Germinal center (tissue), 1 donor: ENCODE measurements at regions not wholly inside any gene's neighbourhood (a gene's known extent, or its start where the extent isn't known, plus 50 kb on each side); places are given as distances from the start of the nearest gene placed in this dataset.
A peak's percentile ranks its signal among the peaks of the same experiment; 100 is the strongest.
"Not testable (repeated sequence)": the region's sequence is repeated elsewhere in the genome, so short reads cannot be mapped to it uniquely, and the experiment has no call there.

Experiments
- DNase-seq: peaks from one replicate; pipeline ENCODE4 v3.0.0; 2012; ENCODE audit warnings: mixed read lengths, low spot score

DNA sequence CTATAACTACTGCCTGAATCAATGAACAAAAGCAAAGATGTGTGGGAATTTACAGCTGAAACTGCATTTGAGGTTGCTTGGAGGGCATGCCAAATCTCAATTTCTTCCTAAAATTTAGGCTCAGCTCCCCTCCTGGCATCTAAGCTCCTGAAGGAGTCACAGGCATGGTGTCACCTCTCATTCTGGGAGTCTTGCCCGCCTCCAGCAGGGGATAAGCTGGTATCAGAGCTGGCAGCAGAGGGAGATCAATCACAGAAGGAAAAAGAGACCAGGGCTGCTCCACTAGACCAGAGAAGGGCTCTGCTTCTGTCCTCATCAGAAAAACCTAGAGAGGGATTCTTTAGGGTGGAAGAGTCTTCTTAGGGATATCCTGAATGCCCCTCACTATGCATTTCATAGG is 150.4 kb upstream of the SLC6A11 start:
- DNase-seq, result no peak

DNA sequence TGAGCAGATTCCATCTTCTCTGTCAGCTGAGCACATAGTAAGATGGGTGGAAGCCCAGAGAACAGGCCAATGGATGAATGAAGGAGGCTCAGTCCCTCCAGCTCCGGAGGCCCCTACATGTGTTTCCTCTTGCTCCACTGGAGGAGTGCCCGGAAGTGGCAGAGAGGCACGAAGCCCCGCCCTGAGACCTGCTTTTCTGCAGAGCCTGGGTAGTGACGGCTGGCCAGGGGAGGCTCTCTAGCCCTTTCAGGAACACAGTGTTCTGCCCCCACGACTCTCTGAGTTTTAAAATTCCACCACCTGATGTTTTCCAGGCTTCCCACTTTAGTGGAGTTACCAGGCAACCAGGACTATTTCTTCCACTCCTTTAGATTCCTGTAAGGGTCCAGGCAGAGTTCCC is 149.4 kb upstream of the SLC6A11 start:
- DNase-seq, result no peak

DNA sequence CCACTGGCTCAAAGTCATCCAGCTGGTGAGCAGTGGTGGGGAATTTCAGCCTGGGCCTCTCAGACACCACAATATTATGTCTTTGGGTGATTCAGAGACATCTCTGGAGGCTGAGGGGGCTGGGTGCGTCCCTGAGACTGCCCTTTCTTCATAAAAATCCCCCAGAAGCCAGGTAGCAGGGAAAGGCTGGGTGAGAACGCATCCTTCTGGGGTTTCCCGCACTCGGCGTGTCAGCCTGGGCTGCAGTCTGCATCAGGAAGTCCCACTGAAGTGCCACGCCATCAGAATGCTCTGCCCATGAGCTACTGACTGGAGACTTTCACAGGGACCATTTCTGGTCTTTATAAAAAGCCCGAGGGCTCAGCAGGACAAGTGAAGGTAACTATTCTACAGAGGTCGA is 148.8 kb upstream of the SLC6A11 start:
- no peak for DNase-seq

DNA sequence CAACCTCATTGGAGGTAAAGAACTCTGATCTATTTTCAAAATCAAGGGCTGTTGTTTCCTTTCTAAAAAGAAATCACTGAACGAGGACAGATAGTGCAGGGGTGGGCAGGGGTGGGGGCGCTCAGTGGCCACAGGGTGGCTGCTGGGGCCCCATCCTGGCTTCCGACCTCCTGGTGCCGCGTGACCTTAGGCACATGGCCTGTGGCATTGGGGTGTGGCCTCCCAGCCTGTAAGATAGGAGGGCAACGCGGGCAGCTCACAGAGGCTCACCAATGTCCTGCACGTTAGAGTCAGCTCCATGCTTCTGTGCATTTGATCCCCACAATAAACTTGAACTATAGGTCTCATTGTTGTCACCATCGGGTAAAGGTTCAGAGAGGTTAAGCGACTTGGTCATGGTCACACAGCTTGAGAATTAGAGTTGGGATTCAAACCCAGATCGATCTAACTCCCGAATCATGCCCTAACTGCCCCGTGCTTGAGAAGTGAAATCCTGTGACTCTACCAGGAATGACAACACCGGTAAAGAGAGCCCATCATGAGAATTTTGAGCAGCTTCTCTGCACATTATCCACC is 148.0 kb upstream of the SLC6A11 start:
- DNase-seq, result no peak

DNA sequence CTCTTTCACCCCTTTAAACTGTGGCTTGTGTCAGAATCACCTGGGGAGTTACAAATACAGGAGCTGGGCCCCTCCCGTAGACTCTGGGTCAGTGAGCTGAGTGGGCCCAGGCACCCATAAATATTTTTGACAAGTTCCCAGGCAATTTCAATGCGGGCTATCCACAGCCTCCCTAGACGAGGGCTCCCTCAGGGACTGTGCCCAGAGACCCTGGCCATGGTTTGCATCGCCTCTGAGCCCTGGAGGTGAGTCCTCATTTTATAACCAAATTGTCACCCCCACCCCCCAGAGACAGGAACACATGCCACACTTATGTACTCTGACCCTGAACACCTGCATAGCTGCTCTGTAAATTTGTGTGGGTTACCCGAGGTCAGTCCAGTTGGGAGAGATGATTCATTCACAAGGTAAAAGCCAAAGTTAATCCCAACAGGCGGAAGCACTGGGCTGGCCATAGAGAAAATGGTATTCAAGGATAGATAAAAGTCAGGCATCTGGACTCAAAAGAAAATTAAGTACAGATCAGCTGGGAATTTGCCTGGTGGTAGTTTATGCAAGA is 146.5 kb upstream of the SLC6A11 start:
- no peak for DNase-seq

DNA sequence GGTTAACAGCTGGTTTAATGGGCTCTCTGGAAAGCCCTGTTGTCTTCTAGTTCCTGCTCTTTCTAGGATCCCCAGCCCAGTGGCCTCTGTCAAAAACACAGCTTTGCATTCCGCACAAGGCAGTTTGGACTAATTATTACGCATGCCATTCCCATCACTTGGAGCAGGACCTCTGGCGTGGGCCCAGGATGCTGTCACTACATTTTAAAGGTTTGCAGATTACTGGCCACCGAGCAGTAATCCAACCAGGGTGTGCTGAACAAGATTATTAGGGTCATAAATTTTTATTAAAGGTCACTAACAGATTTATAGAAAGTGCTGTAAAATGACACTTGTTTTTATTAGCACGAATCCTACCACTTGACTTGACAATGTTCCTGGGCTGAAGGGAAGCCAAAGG is 143.6 kb upstream of the SLC6A11 start:
- DNase-seq, result no peak

DNA sequence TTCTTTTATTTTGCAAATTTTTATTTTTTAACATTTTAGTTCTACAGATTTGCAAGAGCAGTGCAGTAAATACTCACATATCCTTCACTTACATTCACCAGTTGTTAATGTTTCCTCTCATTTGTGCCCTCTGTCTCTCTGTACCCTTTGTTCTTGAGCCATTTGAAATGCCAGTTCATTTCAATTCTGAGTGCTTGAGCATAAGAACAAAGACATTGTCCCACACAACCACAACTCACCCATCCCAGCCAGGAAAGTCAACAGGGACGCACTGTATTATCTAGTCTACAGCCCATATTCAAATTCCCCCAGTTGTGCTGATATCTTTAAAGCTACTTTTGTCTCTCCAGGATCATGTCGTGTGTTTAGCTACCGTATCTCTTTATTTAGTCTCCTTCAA is 141.4 kb upstream of the SLC6A11 start:
- no peak for DNase-seq

DNA sequence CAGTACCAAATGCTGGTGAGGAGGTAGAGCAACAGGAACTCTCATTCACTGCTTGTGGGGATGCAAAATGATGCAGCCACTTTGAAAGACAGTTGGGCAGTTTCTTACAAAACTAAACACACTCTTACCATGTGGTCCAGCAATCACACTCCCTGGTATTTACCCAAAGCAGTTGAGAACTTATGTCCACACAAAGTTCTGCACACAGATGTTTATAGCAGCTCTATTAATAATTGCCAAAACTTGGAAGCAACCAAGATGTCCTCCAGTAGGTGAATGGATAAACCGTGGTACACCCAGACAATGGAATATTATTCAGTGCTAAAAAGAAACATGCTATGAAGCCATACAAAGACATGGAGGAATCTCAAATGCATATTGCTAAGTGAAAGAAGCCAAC is 139.1 kb upstream of the SLC6A11 start:
- DNase-seq, result no peak

DNA sequence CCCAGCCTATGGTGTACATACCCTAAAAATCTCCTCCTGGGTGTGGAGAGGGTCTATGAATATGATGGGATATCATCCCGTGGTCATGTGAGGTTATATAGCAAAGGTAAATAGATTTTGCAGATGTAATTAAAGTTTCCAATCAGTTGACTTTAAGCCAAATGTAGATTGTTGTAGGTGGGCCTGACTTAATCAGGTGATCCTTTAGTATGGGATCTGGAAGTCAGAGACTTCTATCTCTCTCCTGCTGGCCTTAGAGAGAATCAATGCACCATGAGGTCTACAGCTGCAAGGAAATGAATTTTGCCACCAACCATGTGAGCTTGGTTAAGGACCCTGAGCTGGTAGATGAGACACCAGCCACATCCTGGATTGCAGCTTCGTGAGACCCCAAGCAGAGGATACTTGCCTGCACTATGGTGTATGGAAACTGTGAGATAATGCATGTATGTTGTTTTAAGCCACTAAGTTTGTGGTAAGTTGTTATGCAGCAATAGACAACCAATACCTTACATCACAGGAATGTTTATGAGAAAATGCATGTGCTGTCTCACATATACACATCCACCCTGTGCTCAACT is 137.1 kb upstream of the SLC6A11 start:
- no peak for DNase-seq

DNA sequence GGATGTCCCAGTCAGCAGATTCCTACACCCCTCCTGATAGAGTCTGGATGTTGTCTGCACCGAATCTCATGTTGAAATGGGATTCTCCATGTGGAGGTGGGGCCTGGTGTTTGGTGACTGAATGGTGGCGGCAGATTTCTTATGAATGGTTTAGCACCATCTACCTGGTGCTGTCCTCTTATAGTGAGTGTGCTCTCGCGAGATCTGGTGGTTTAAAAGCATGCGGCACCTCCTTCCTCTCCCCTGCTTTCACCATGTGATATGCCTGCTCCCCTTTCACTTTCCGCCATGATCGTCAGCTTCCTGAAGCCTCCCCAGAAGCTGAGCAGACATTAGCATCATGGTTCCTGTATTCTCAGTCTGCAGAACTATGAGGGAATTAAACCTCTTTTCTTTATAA is 135.2 kb upstream of the SLC6A11 start:
- DNase-seq, result no peak

DNA sequence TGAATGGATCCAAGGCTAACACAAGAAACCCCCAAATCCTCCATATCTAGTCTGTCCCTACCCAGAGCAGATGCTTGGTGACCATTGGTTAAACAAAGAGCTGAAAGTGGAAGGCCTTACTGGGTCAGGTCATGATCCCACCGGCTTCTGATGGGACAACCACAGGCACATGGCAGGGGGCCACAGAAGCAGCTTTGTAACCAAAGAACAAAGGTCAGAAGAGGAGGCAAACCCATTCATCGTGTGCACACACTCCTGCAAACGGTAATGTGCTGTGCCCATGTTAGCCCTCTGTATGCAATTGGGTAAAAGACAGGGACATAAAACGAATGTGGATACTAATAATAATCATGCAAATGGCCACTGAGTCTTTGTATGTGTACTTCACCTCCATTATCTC is 133.3 kb upstream of the SLC6A11 start:
- no peak for DNase-seq

DNA sequence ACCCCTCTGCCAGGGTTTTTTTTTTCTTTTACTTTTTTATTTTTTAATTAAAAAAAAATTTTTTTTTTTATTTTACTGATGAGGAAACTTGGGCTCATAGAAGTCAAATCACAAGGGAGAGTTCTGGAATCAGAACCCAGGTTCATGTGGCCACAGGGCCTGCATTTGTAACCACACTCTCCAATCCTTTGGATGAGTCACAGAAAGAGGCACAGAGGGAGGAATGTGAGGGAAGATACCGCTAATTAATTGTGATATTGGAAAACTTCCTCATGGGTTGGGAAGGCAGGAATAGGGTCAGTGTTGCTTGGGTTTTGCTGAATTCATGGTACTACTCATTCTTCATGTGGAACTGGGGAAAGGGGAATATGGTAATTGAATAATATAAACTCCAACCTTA is 132.9 kb upstream of the SLC6A11 start:
- DNase-seq, result no peak

DNA sequence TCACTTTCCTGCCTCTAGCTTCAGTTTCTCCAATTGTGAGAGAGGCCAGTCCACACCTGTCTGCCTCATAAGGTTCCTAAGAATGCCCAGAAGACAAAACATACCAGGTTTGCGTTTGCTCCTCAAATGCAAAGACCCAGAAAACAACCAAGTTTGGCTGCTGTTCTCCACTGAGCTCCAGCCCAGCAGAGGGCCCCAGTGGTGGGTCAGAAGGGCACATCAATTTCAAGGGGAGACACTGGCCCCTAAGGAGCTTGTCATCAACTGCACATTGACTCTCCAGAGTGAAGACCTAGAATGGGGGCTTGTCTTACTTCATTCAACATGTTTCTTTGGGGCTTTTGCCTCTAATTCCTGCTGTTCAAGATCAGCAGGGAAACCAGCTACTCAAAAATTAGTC is 127.9 kb upstream of the SLC6A11 start:
- DNase-seq, result no peak

DNA sequence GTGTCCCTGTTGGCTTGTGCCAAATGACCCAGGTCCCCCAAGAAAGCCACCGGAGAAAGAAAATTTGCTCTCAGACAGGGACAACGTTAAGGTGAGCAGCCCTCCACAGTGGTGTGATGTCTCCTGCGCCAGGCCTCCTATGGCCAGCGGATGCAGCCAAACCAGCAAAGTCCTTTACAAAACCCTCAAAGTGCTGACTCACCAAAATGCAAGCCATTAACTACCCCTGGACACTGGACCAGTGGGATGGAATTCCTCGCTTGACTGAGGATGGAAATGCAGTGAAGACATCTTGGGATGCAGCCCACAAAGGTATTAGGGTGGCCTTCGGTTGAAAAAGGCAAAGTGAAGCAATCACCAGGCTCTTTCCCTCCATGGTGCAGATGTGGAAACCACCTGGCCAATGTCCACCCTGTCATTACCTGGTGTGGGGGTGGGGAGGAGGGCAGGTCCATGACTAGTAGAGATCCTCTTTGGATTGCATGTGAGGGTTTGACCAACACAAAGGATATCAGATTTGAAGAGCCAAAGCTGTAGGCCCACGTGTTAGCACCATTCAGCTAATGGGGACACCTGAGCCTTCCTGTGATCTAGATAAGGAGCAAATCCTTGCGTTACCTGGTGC is 127.4 kb upstream of the SLC6A11 start:
- no peak for DNase-seq

DNA sequence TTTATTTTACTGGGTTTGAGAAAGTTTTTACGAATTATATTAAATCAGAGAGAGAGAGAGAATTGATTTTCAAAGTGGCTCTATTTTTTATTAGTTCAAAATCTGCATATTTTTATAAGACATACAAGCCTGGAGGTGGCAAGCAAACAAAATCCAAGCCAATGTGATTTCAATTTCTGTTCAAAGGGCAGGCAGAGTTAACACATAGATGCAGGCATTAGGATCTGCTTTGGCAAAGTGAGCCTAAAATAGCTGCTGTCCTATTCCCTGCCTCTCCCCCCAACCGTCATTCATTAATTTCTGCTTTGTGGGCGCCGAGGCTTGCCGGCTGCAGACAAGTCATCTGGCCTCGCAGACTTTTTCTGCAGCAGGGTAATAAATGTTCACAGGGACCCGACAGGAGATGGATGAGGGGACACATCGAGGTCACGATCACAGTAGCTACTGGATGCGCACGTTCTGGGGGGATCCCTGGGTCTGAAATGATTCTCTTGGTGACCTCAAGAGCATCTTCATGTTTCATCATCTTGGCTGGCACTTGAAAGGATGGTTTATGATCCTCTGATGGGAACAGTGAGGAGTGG is 123.9 kb upstream of the SLC6A11 start:
- no peak for DNase-seq

DNA sequence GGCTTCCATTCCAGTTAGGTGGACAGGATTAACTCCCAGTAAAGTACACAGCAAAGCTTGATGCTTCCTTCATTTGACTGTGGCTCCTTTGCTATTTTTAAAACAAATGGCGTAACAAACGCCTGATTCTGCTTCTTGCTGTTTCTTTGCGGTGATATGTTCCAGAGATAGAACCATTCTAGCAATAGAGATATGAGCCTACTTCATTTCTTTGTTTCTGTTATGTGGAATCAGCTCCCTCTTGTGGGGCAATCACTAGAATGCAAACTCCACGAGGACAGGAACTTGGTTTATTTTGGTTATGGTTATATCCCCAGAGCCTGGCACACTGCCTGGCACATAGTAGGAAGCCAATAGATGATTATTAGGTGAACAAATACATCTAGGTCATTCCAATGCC is 122.6 kb upstream of the SLC6A11 start:
- no peak for DNase-seq

DNA sequence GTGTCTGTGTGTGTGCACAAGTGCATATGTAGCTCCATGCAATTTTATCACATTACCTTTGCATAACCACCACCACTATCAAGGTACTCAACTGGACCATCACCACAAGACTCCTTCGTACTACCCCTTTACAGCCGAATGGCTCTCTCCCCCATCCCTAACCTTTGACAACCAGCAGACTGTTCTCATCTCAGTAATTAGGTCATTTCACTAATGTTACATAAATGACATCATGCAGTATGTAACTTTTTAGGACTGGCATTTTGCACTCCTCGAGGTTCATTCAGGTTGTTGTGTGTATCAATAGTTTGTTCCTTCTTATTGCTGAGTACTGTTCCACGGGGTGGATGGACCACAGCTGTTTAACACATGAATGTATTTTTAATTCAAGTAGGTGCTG is 121.8 kb upstream of the SLC6A11 start:
- no peak for DNase-seq

DNA sequence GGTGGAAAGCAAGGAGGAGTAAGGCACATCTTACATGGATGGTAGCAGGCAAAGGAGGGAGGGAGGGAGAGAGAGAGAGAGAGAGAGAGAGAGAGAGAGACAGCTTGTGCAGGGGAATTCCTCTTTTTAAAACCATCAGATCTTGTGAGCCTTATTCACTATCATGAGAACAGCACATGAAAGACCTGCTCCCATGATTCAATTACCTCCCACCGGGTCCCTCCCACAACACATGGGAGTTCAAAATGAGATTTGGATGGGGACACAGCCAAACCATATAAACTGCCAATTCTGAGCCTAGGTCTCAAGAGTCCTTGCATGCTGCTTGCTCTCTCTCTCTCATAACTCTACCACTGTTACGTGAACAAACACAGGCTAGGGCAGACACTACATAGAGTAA is 120.8 kb upstream of the SLC6A11 start:
- not testable (repeated sequence) for DNase-seq

DNA sequence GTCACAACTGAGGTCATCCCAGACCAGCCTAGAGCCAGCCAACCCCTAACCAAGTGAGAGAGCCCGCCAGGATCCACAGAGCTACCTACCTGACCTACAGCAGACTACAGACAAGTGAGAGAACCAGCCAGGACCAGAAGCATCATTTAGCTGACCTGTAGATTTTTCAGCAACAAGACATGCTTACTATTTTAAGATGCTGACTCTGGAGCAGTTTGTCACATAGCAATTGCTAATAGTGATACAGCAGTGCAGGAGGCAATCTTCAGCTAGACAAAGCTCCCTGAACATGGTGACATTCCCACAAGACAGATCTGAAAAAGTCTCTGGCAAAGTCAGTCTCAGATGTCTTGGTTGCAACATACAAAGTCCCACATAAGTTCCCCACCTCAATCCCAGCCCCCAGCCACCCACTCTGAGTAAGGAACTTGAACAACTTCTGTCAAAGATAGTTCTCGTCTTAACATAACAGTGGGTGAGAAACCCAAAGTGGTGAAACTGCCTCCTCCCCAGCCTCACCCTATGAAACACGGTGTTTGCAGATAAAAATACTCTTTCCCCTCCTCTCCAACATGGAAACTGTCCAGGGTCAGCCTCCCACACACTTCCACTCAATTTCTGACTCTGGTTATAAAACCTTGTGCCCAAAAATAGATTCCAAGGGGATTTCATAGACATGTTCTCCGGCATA is 120.3 kb upstream of the SLC6A11 start:
- DNase-seq, result no peak

DNA sequence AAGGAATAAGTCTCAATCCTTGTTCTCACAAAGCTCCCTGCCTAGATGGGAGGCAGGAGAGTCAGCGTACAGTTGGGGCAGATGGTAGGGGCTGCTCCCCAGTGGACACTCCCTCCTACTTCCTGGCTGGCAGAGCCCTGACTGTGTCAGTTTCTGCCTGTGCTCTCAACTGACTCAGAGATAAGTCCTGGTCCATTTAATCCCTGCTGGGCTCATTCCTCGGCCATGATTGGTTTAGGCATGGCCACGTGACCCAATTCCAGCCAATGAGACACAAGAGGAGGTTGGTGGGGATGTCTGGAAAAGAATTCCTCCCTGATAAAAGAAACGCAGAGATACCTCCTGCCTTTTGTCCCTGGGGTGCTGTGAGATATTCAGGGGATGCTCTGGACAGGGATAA is 118.1 kb upstream of the SLC6A11 start:
- DNase-seq, result no peak

DNA sequence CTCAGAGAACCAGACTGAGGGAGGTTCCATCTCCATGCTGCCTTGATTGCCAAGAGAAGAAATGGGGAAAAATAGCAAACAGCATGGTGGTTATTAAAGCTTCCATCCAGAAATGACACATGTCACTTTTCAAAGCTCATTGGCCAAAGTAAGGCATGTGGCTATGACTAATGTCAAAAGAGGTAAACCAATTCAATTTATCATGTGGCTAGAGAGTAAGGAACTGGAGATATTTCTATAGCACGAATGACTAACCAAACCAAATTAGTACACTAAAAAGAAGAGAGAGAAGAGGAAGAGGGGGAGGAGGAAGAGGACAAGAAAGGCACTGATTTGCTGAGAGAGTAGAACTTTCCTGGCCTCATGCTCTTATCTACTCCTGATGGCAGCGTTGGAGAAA is 115.2 kb upstream of the SLC6A11 start:
- DNase-seq, result no peak

DNA sequence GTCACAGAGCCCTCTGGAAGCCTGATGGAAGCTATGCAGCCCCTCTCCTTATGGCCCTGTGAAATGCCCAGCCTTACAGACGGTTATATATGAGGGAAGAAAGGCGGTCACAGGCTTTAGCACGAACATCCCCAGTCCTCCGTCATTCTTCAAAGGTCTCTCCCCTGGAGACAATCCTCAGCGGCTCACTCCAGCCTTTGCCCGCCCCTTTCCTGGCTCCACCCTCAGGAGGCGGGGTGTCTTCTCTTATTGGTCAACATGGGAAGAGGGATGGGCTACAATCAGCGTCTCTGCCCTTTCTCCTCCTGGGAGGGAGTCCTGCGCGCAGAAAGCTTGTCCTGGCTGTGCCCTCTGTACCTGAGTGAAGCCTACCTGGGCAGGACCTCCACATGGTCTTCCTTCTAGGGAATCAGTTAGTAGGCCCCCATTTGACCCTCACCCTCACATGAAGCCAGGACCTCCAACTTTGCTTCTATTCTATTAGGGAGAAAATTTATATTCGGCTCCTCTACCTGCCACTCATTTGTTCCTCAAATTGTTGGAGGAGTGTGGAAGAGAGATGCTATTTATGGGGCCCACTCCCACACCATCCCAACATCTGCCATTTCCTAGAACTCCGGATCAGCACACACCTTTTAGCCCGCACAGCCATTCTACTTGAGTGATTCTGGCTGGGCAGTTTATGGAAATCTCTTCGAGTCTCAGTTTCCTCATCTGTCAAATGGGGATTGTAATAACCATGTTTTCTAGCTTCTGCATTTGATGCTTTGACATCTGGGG is 112.9 kb upstream of the SLC6A11 start:
- peak; percentile 21 for DNase-seq
